8988T (cell line): ENCODE measurements at regions not wholly inside any gene's neighbourhood (a gene's known extent, or its start where the extent isn't known, plus 50 kb on each side); places are given as distances from the start of the nearest gene placed in this dataset.

ENCODE experiments used
- DNase-seq: peaks from one replicate; pipeline ENCODE4 v3.0.0; 2011

GRCh38 chr6:138719011-138719635 lies 54.4 kb upstream of the CCDC28A start:
- DNase-seq, result no peak

- DNase-seq, result no peak
These were observed 53.8 kb upstream of the CCDC28A start for GRCh38 chr6:138719744-138720143.

GRCh38 chr6:138722425-138723371 lies 50.9 kb upstream of the CCDC28A start:
- no peak for DNase-seq
